NCI-H524 treated with DMSO at 0.1 percent for 48 hours (cell line): ENCODE measurements at regions not wholly inside any gene's neighbourhood (a gene's known extent, or its start where the extent isn't known, plus 50 kb on each side); places are given as distances from the start of the nearest gene placed in this dataset.
"Not testable (repeated sequence)": the region's sequence is repeated elsewhere in the genome, so short reads cannot be mapped to it uniquely, and the experiment has no call there.

Source experiments
- DNase-seq: peaks from one replicate; lab custom pipeline; 2025; lab: John Stamatoyannopoulos, UW

DNA sequence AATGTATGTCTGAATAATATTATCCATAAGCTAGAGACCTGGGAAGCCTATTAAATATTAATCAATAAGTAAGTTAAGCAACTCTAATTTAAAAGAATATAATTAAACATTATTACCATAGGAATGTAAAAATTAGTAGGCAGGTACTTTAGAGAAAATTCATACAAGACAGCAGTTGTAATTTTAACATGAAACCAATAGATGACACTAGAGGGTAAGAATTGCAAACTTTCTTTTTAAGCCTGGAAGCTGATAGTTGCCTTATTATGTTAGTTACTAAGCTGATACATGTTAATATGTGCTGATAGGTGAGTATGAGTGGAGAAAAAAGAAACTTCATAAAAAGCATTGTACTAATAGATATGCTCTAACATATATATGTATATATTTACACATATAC lies 1157.4 kb downstream of the FAM133A start:
- no peak for DNase-seq

DNA sequence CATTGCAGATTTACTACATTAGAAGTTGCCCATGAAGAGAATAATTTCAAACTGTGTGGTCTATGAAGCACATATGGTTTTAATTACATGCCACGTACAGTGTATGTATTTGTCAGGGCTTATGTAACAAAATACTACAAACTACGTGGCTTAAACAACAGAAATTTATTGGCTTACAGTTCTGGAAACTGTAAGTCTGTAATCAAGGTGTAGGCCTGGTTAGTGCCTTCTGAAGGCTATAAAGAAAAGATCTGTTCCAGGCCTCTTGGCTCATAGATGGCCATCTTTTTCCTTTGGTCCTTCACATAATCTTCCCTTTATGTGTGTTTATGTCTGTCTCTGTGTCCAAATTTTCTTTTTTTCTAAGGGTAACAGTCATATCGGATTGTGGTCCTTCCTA lies 1160.2 kb downstream of the FAM133A start:
- no peak for DNase-seq

DNA sequence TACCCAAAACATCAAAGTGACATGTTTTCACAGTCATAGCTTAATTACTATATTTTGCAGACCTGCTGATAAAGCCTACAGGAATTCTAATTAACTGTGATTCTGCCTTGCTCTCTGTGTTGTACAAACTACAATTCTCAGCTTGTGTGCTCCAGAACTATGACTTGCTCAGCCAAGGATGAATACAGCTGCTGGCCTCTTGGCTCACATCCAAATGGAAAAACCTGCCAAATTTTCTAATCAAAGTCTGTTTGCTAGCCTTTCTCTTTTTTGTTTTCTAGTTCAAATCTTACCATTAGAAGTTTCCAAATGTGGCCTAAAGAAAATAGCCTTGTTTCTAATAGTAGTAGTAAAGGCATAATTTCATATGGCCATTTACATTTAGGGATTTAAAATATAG lies 1176.8 kb downstream of the FAM133A start:
- DNase-seq: no peak

DNA sequence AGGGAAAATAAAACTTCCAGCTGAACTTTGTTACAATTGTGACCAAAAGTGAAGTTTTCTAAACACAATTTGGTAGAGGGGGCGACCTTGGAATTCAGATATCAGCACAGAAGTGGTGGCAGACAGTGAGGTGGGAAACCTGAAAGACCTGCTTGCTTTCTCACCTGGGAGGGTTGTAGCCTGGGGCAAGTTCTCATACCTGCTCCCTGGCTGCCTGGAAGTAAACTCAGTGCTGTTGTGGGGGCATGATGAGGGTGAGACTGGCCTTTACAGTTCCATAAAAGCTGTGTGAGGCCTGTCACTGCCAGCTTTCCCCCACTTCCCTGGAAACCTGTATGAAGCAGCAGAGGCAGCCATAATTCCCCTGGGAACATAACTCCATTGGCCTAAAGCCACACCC lies 1180.2 kb downstream of the FAM133A start:
- no peak for DNase-seq

DNA sequence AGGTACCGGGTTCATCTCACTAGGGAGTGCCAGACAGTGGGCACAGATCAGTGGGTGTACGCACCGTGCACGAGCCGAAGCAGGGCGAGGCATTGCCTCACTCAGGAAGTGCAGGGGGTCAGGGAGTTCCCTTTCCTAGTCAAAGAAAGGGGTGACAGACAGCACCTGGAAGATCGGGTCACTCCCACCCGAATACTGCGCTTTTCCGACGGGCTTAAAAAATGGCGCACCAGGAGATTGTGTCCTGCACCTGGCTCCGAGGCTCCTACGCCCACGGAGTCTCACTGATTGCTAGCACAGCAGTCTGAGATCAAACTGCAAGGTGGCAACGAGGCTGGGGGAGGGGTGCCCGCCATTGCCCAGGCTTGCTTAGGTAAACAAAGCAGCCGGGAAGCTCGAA lies 1188.5 kb downstream of the FAM133A start:
- DNase-seq: not testable (repeated sequence)

DNA sequence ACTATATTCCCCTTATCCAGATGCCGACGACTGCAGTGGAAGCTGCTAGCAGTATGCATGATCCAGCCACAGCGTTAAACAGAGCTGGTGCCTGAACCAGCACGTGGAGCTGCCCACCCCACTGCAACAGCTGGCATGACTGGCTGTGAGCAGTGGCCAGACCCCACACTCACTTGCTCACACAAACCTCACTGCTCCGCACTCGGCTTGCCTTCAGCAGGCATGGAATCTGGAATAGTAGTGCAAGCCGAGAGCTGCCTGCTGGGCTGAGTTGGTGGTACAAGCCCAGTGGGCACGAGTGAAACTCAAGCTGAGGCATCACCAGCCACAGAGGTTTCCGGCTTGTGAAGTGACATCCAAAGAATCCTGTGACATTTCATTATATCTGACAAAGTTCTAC lies 1197.6 kb downstream of the FAM133A start:
- no peak for DNase-seq

DNA sequence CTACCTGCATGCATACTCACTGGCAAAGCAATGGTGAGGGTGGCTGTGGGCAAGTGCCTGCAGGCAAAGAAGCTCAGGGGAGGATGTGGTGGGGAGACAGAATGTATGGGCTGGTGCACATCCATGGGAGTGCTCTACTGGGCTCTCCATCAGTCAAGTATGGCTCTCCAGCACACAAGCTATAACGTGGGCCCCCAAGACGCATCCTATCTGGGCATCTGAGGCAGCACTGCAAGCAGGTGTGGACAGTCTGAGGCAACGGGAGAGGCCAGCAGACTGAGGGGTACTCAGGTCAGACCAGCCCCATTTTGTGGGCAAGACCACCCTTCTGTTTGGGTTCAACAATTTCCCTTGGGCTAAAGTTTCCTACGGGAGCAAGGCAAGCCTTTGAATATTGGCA lies 1227.8 kb downstream of the FAM133A start:
- no peak for DNase-seq

- DNase-seq: no peak
These were observed 1234.2 kb downstream of the FAM133A start for GRCh38 chrX:94908171-94908570.

GRCh38 chrX:94908648-94909047 lies 1234.6 kb downstream of the FAM133A start:
- no peak for DNase-seq

GRCh38 chrX:94914235-94914634 lies 1240.2 kb downstream of the FAM133A start:
- no peak for DNase-seq

GRCh38 chrX:94932278-94932965 lies 1258.4 kb downstream of the FAM133A start:
- no peak for DNase-seq

DNA sequence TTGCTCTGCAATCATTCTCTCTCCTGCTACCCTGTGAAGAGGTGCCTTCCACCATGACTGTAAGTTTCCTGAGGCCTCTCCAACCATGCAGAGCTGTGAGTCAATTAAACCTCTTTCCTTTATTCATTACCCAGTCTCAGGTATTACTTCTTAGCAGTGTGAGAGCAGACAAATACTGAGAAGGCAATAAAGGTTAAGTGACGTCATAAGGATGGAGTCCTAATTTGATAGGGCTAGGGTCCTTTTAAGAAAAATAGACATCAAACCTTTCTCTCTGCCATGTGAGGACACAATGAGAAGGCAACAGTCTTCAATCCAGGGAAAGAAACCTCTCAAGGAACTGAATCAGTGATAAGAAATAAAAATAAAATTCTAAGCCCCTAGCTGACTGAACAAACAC lies 1262.7 kb downstream of the FAM133A start:
- DNase-seq: no peak

- no peak for DNase-seq
These were observed 1263.5 kb downstream of the FAM133A start for GRCh38 chrX:94937491-94937890.

DNA sequence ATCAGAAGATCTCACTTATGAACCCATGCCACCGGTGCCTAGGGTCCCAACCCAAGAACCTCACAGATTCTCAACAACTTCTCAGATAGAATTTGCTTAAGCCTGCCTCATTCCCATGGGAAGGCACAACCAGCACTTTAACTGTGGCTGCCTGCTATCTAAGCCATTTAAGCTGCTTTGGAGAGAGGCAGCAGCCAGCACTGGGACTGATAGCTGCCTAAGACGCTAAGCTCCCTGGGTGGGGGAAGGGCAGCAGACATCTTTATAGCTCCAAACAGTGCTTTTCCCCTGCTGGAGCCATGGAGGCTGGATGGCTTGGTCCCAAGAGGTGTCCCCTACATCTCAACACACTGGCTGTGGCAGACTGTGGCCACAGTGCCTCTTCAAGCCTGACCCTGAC lies 1268.6 kb downstream of the FAM133A start:
- DNase-seq: no peak

GRCh38 chrX:94946137-94946536 lies 1272.1 kb downstream of the FAM133A start:
- DNase-seq: not testable (repeated sequence)

GRCh38 chrX:94961730-94962129 lies 1287.7 kb downstream of the FAM133A start:
- peak; percentile 30 for DNase-seq

DNA sequence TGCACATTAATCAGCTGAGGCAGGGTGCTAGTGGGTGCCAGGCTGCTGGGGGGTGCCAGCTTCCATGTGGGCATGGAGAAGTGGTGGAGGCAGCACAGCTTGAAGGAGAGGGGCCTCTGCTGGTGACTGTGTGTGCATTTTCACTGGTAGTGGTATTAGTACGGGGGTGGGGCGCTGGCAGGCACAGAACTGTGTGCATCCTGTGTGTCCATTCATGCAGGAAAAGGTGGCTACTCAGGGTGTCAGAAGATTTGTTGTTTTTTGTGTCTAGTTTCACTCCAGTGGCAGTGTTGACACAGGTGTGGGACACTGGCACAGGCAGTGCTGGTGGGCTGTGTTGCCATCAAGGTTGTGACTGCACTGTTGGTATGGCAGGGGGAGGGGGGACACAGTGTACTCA lies 1303.6 kb downstream of the FAM133A start:
- DNase-seq: no peak

- no peak for DNase-seq
These were observed 1304.0 kb downstream of the FAM133A start for GRCh38 chrX:94977986-94978385.
